Upper lobe of left lung (tissue), 4 donors: ENCODE measurements at regions not wholly inside any gene's neighbourhood (a gene's known extent, or its start where the extent isn't known, plus 50 kb on each side); places are given as distances from the start of the nearest gene placed in this dataset.

ENCODE experiments used
- CTCF ChIP-seq, 6 experiments: fragments of 450-650 bp in 4 of 6; fragments of 200-600 bp in 2 of 6; sonication (generic) in 2 of 6; IDR thresholded peaks; one replicate each; pipeline ENCODE4 v1.5.1; 2016 to 2019; ENCODE audit warnings: antibody characterized with exemption in 6 of 6
- POLR2A ChIP-seq, 4 donors: fragments of 450-650 bp; IDR thresholded peaks; one replicate each; pipeline ENCODE4 v1.5.1; 2016 to 2017; ENCODE audit warnings: antibody characterized with exemption in 4 of 4, mild to moderate bottlenecking in 2 of 4

GRCh38 chr1:188958461-188959115, 1519.1 kb downstream of the BRINP3 start:
- TF ChIP-seq POLR2A (IDR thresholded peaks at IDR 0.05) (no peak), CTCF (IDR thresholded peaks at IDR 0.05) (no peak)
